ENCODE measurements at regions not wholly inside any gene's neighbourhood (a gene's known extent, or its start where the extent isn't known, plus 50 kb on each side); places are given as distances from the start of the nearest gene placed in this dataset.

- TF ChIP-seq CTCF (conservative IDR thresholded peaks at IDR 0.05) (no peak), EZH2 (IDR thresholded peaks at IDR 0.05; ENCODE audit: low read depth) (no peak)
These were observed 52.4 kb downstream of the ATOSA start for GRCh38 chr15:52626671-52627369.
